H1 (cell line): ENCODE measurements at regions not wholly inside any gene's neighbourhood (a gene's known extent, or its start where the extent isn't known, plus 50 kb on each side); places are given as distances from the start of the nearest gene placed in this dataset.

Experiments
- CBX5 ChIP-seq: fragments of 300-800, 300-1000 bp; sonication (generic); IDR thresholded peaks from 2 replicates; pipeline ENCODE4 v1.7.1; 2016; ENCODE audit warnings: antibody characterized with exemption, low read length, low read depth
- CEBPB ChIP-seq: IDR thresholded peaks from 2 replicates; pipeline ENCODE4 v1.6.1; 2012; ENCODE audit warnings: low read depth, low read length
- CHD1 ChIP-seq: IDR thresholded peaks from 2 replicates; pipeline ENCODE4 v1.6.1; 2012; ENCODE audit warnings: low read depth, low read length, improper control_type of control experiment
- SP4 ChIP-seq: IDR thresholded peaks from 2 replicates; pipeline ENCODE4 v1.6.1; 2012; ENCODE audit warnings: low read length, inconsistent platforms

- TF ChIP-seq SP4: no peak
- no peak for TF ChIP-seq CEBPB
- TF ChIP-seq CHD1: no peak
- TF ChIP-seq CBX5: no peak
Measured at GRCh38 chr2:7937082-7937481, 744.8 kb upstream of the ID2 start (continued).
